Endothelial cell of umbilical vein (primary cell): ENCODE measurements at regions not wholly inside any gene's neighbourhood (a gene's known extent, or its start where the extent isn't known, plus 50 kb on each side); places are given as distances from the start of the nearest gene placed in this dataset.

Experiments used
- EZH2 ChIP-seq: IDR thresholded peaks from 2 replicates; pipeline ENCODE4 v1.6.1; 2012; ENCODE audit warnings: borderline replicate concordance, low read depth, mild to moderate bottlenecking, moderate library complexity, low read length, inconsistent platforms; ENCODE audit not compliant: severe bottlenecking
- FOS ChIP-seq: IDR thresholded peaks from 2 replicates; pipeline ENCODE4 v1.6.1; 2011; ENCODE audit warnings: mild to moderate bottlenecking, low read length, moderate library complexity, borderline replicate concordance; ENCODE audit not compliant: insufficient read depth
- GATA2 ChIP-seq: IDR thresholded peaks from 2 replicates; pipeline ENCODE4 v1.7.0; 2011; ENCODE audit warnings: low read depth, mild to moderate bottlenecking, moderate library complexity, mixed read lengths, low read length; ENCODE audit not compliant: insufficient read length, insufficient read depth
- MYC ChIP-seq: IDR thresholded peaks from one replicate; pipeline ENCODE4 v1.6.1; 2011; ENCODE audit warnings: mild to moderate bottlenecking, low read depth, low read length
- POLR2A ChIP-seq: IDR thresholded peaks from 2 replicates; pipeline ENCODE4 v1.6.1; 2012; ENCODE audit warnings: low read depth, mild to moderate bottlenecking, control low read depth, low read length
- POLR2AphosphoS5 ChIP-seq: IDR thresholded peaks from 2 replicates; pipeline ENCODE4 v1.6.1; 2012; ENCODE audit warnings: low read depth, mild to moderate bottlenecking, control low read depth, low read length, moderate library complexity; ENCODE audit not compliant: insufficient read depth
- TF ChIP-seq, protein P1 (sequence below), 2 donors: IDR thresholded peaks; 1 replicate in 1 of 2; 2 replicates in 1 of 2; pipeline ENCODE4 v1.5.1; 2011; ENCODE audit warnings: low read length in 2 of 2, mild to moderate bottlenecking in 2 of 2, moderate library complexity in 2 of 2, control low read depth in 1 of 2, inconsistent platforms in 1 of 2, low read depth in 1 of 2; ENCODE audit not compliant: insufficient read depth in 1 of 2; ENCODE audit errors: extremely low read depth in 1 of 2
- TF ChIP-seq, protein P2 (sequence below): IDR thresholded peaks from 2 replicates; pipeline ENCODE4 v1.6.1; 2011; ENCODE audit not compliant: insufficient read depth, insufficient read length

DNA sequence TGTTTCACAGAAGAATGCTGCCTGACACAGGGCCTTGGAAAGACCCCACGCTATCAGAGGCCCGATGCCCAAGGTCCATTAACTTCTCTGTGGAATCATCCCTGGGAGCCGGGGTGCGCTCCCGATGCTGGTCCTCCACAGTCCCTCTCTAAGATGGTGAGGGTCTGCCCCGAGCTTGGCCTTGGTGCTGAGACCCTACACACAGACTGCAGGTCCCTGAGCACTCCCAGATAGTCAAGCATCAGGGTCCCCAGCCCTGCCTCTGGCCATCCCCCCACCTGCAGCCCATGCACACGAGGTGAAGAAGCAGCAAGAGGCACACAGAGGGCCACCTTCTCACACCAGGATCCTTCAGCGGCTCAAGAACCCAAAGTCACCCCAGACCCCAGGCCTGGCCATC lies 263.3 kb downstream of the MYCN start:
- TF ChIP-seq, protein P1, sequence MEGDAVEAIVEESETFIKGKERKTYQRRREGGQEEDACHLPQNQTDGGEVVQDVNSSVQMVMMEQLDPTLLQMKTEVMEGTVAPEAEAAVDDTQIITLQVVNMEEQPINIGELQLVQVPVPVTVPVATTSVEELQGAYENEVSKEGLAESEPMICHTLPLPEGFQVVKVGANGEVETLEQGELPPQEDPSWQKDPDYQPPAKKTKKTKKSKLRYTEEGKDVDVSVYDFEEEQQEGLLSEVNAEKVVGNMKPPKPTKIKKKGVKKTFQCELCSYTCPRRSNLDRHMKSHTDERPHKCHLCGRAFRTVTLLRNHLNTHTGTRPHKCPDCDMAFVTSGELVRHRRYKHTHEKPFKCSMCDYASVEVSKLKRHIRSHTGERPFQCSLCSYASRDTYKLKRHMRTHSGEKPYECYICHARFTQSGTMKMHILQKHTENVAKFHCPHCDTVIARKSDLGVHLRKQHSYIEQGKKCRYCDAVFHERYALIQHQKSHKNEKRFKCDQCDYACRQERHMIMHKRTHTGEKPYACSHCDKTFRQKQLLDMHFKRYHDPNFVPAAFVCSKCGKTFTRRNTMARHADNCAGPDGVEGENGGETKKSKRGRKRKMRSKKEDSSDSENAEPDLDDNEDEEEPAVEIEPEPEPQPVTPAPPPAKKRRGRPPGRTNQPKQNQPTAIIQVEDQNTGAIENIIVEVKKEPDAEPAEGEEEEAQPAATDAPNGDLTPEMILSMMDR (IDR thresholded peaks at IDR 0.05; ENCODE audit: extremely low read depth in 1 of 2, insufficient read depth in 1 of 2, low read depth in 1 of 2, low read length in 2 of 2) = no peak
- TF ChIP-seq POLR2A (no peak), GATA2 (no peak), FOS (no peak), POLR2AphosphoS5 (no peak), EZH2 (no peak), MYC (no peak)
- TF ChIP-seq, protein P2, sequence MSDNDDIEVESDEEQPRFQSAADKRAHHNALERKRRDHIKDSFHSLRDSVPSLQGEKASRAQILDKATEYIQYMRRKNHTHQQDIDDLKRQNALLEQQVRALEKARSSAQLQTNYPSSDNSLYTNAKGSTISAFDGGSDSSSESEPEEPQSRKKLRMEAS = no peak
